ENCODE measurements at regions not wholly inside any gene's neighbourhood (a gene's known extent, or its start where the extent isn't known, plus 50 kb on each side); places are given as distances from the start of the nearest gene placed in this dataset.

GRCh38 chr6:121993362-121993761 lies 406.1 kb upstream of the HSF2 start:
- Histone ChIP-seq H3K9ac (ENCODE audit: low read depth in 1 of 2, low read length in 2 of 2) (no peak overlapping the region), H3K36me3 (ENCODE audit: control insufficient read depth in 4 of 4, insufficient read depth in 3 of 4, low read depth in 1 of 4, low read length in 3 of 4) (no peaks in the 10 kb centered on the region), H3K4me1 (ENCODE audit: control insufficient read depth in 4 of 4, insufficient read depth in 4 of 4, low read length in 3 of 4) (no peaks in the 10 kb centered on the region), H3K9me3 (ENCODE audit: control insufficient read depth in 4 of 4, low read length in 3 of 4) (no peaks in the 10 kb centered on the region), H3K27me3 (ENCODE audit: control insufficient read depth in 4 of 4, insufficient read depth in 4 of 4, low read length in 3 of 4) (peaks cover 0 to 3% (median 0%) of the 10 kb centered on the region in 4 donors), H3K27ac (ENCODE audit: low read depth in 1 of 2, low read length in 2 of 2) (no peak overlapping the region), H3K4me3 (ENCODE audit: low read depth in 1 of 3, low read length in 3 of 3) (no peak overlapping the region)
- 61% methylated on average over 6 of the region's 6 CpGs for WGBS
- TF ChIP-seq RAD21 (IDR thresholded peaks at IDR 0.05), result no peak
- no peak for TF ChIP-seq NR2F2 (IDR thresholded peaks at IDR 0.05)
- TF ChIP-seq SP1 (IDR thresholded peaks at IDR 0.05), result no peak
- TF ChIP-seq HNF4G (IDR thresholded peaks at IDR 0.05), result no peak
- no peak for TF ChIP-seq YY1 (IDR thresholded peaks at IDR 0.05)
- no peak for TF ChIP-seq TAF1 (conservative IDR thresholded peaks at IDR 0.05)
- no peak for TF ChIP-seq MAX (IDR thresholded peaks at IDR 0.05)
- no peak for TF ChIP-seq EGR1 (IDR thresholded peaks at IDR 0.05; ENCODE audit: low read depth in 2 of 2)
- no peak for TF ChIP-seq RXRA (IDR thresholded peaks at IDR 0.05)
- no peak for TF ChIP-seq GABPA (IDR thresholded peaks at IDR 0.05 in 1 of 2, conservative IDR thresholded peaks at IDR 0.05 in 1 of 2)
- TF ChIP-seq FOXA1 (IDR thresholded peaks at IDR 0.05), result no peak
- no peak for TF ChIP-seq HNF4A (conservative IDR thresholded peaks at IDR 0.05)
- no peak for TF ChIP-seq JUND (IDR thresholded peaks at IDR 0.05)
- TF ChIP-seq REST (IDR thresholded peaks at IDR 0.05), result no peak
- TF ChIP-seq CTCF (IDR thresholded peaks at IDR 0.05; ENCODE audit: low read depth, low read length, missing input control), result no peak
- no peak for TF ChIP-seq FOXA2 (IDR thresholded peaks at IDR 0.05)
- DNase-seq (ENCODE audit: low spot score), result no peak

GRCh38 chr6:121994919-121995318 lies 404.5 kb upstream of the HSF2 start:
- TF ChIP-seq ATF3 (IDR thresholded peaks at IDR 0.05), result no peak
- no peak for TF ChIP-seq GABPA (IDR thresholded peaks at IDR 0.05 in 1 of 2, conservative IDR thresholded peaks at IDR 0.05 in 1 of 2)
- no peak for TF ChIP-seq MAX (IDR thresholded peaks at IDR 0.05)
- TF ChIP-seq EGR1 (IDR thresholded peaks at IDR 0.05; ENCODE audit: low read depth in 2 of 2), result no peak
- no peak for TF ChIP-seq REST (IDR thresholded peaks at IDR 0.05)
- no peak for TF ChIP-seq CTCF (IDR thresholded peaks at IDR 0.05; ENCODE audit: low read depth, low read length, missing input control)
- no peak overlapping the region for H3K4me3 ChIP-seq (ENCODE audit: low read depth in 1 of 3, low read length in 3 of 3)
- no peaks in the 10 kb centered on the region for H3K36me3 ChIP-seq (ENCODE audit: control insufficient read depth in 4 of 4, insufficient read depth in 3 of 4, low read depth in 1 of 4, low read length in 3 of 4)
- DNase-seq (ENCODE audit: low spot score), result no peak
- WGBS, result 80% methylated on average over 1 of the region's 1 CpG
- H3K4me1 ChIP-seq (ENCODE audit: control insufficient read depth in 4 of 4, insufficient read depth in 4 of 4, low read length in 3 of 4), result no peaks in the 10 kb centered on the region
- H3K9ac ChIP-seq (ENCODE audit: low read depth in 1 of 2, low read length in 2 of 2), result no peak overlapping the region
- H3K27me3 ChIP-seq (ENCODE audit: control insufficient read depth in 4 of 4, insufficient read depth in 4 of 4, low read length in 3 of 4), result peaks cover 0 to 3% (median 0%) of the 10 kb centered on the region in 4 donors
- no peak overlapping the region for H3K27ac ChIP-seq (ENCODE audit: low read depth in 1 of 2, low read length in 2 of 2)
- H3K9me3 ChIP-seq (ENCODE audit: control insufficient read depth in 4 of 4, low read length in 3 of 4), result no peaks in the 10 kb centered on the region

Data from liver (tissue), 8 donors.